DMS53 (cell line): ENCODE measurements at regions not wholly inside any gene's neighbourhood (a gene's known extent, or its start where the extent isn't known, plus 50 kb on each side); places are given as distances from the start of the nearest gene placed in this dataset.
"Not testable (repeated sequence)": the region's sequence is repeated elsewhere in the genome, so short reads cannot be mapped to it uniquely, and the experiment has no call there.

Experiments
- DNase-seq: peaks from one replicate; lab custom pipeline; 2025; lab: John Stamatoyannopoulos, UW

- no peak for DNase-seq
These were observed 125.6 kb downstream of the KLF6 start for GRCh38 chr10:3659203-3659917.

- DNase-seq = peak; percentile 50
These were observed 126.2 kb downstream of the KLF6 start for GRCh38 chr10:3658766-3659165.

- DNase-seq = no peak
These were observed 128.8 kb downstream of the KLF6 start for GRCh38 chr10:3656214-3656613.

- DNase-seq = peak; percentile 28
These were observed 129.5 kb downstream of the KLF6 start for GRCh38 chr10:3655528-3655927.

- DNase-seq = no peak
These were observed 130.0 kb downstream of the KLF6 start for GRCh38 chr10:3654980-3655379.

GRCh38 chr10:3654496-3654895, 130.5 kb downstream of the KLF6 start:
- no peak for DNase-seq

GRCh38 chr10:3653303-3653702, 131.7 kb downstream of the KLF6 start:
- DNase-seq = not testable (repeated sequence)

GRCh38 chr10:3652886-3653285, 132.1 kb downstream of the KLF6 start:
- no peak for DNase-seq

GRCh38 chr10:3651969-3652653, 132.9 kb downstream of the KLF6 start:
- no peak for DNase-seq

GRCh38 chr10:3648576-3648975, 136.4 kb downstream of the KLF6 start:
- DNase-seq = no peak

- no peak for DNase-seq
These were observed 136.8 kb downstream of the KLF6 start for GRCh38 chr10:3648170-3648569.

GRCh38 chr10:3647074-3647473, 137.9 kb downstream of the KLF6 start:
- no peak for DNase-seq

GRCh38 chr10:3645406-3645805, 139.6 kb downstream of the KLF6 start:
- no peak for DNase-seq

- DNase-seq = no peak
These were observed 144.2 kb downstream of the KLF6 start for GRCh38 chr10:3640816-3641215.

- DNase-seq = peak; percentile 17
These were observed 145.5 kb downstream of the KLF6 start for GRCh38 chr10:3639546-3639945.

- peak; percentile 98 for DNase-seq
These were observed 148.4 kb downstream of the KLF6 start for GRCh38 chr10:3636356-3637181.

- DNase-seq = peak; percentile 92
These were observed 149.3 kb downstream of the KLF6 start for GRCh38 chr10:3635697-3636096.

GRCh38 chr10:3635211-3635671, 149.8 kb downstream of the KLF6 start:
- DNase-seq = peak; percentile 94

GRCh38 chr10:3634646-3635045, 150.4 kb downstream of the KLF6 start:
- not testable (repeated sequence) for DNase-seq

- DNase-seq = no peak
These were observed 153.2 kb downstream of the KLF6 start for GRCh38 chr10:3631701-3632330.

GRCh38 chr10:3631291-3631690, 153.7 kb downstream of the KLF6 start:
- DNase-seq = no peak
